HEK293 (cell line): ENCODE measurements at regions not wholly inside any gene's neighbourhood (a gene's known extent, or its start where the extent isn't known, plus 50 kb on each side); places are given as distances from the start of the nearest gene placed in this dataset.

Source experiments
- CTCF ChIA-PET: fragments of 350-600 bp; formaldehyde crosslinking; extraction: SDS; loops from one replicate; lab custom pipeline; 2021; ENCODE audit warnings: antibody characterized with exemption; lab: Yijun Ruan, JAX
- POLR2A ChIA-PET: fragments of 300-600 bp; formaldehyde crosslinking; extraction: SDS; loops from one replicate; lab custom pipeline; 2020; ENCODE audit warnings: antibody characterized with exemption, inconsistent platforms; lab: Yijun Ruan, JAX
- H3K27ac ChIP-seq: fragments of 200-500 bp; sonication (Bioruptor generic); 2 replicates; pipeline ENCODE4 v1.5.1; 2014; ENCODE audit warnings: low read depth, low read length, control low read depth, inconsistent platforms; ENCODE audit errors: extremely low read depth
- H3K36me3 ChIP-seq, 2 experiments: fragments of 200-500 bp in 1 of 2; sonication (Bioruptor generic) in 1 of 2; 1 replicate in 1 of 2; 2 replicates in 1 of 2; pipeline ENCODE4 v1.5.1; 2014 to 2017; ENCODE audit warnings: inconsistent platforms in 2 of 2, low read length in 2 of 2; ENCODE audit not compliant: control insufficient read depth in 2 of 2, insufficient read depth in 1 of 2
- H3K4me1 ChIP-seq: fragments of 200-500 bp; sonication (Bioruptor generic); 2 replicates; pipeline ENCODE4 v1.5.1; 2014; ENCODE audit warnings: mild to moderate bottlenecking, low read length, inconsistent platforms; ENCODE audit not compliant: control insufficient read depth, insufficient read depth
- H3K4me3 ChIP-seq: 2 replicates; pipeline ENCODE4 v1.5.1; 2011; ENCODE audit warnings: low read depth, mild to moderate bottlenecking, control low read depth, low read length, moderate library complexity
- H3K9me3 ChIP-seq: fragments of 200-500 bp; sonication (Bioruptor generic); 2 replicates; pipeline ENCODE4 v1.5.1; 2014; ENCODE audit warnings: low read depth, low read length, inconsistent platforms; ENCODE audit not compliant: control insufficient read depth, insufficient read depth
- ZNF121 ChIP-seq: fragments of 450-650 bp; formaldehyde crosslinking; IDR thresholded peaks from 2 replicates; pipeline ENCODE4 v1.5.1; 2016; ENCODE audit warnings: missing biosample characterization, missing genetic modification characterization
- ZNF138 ChIP-seq: fragments of 450-650 bp; formaldehyde crosslinking; IDR thresholded peaks from 2 replicates; pipeline ENCODE4 v1.5.1; 2016; ENCODE audit warnings: missing biosample characterization, missing genetic modification characterization, borderline replicate concordance
- ZNF140 ChIP-seq: fragments of 450-650 bp; formaldehyde crosslinking; IDR thresholded peaks from 2 replicates; pipeline ENCODE4 v1.5.1; 2016; ENCODE audit warnings: missing biosample characterization, missing genetic modification characterization
- ZNF211 ChIP-seq: fragments of 450-650 bp; formaldehyde crosslinking; IDR thresholded peaks from 2 replicates; pipeline ENCODE4 v1.5.1; 2016; ENCODE audit warnings: low read depth, missing biosample characterization, missing genetic modification characterization
- ZNF221 ChIP-seq: fragments of 450-650 bp; formaldehyde crosslinking; IDR thresholded peaks from 2 replicates; pipeline ENCODE4 v1.5.1; 2017; ENCODE audit warnings: missing biosample characterization, missing genetic modification characterization, borderline replicate concordance
- ZNF266 ChIP-seq: fragments of 450-650 bp; formaldehyde crosslinking; IDR thresholded peaks from 2 replicates; pipeline ENCODE4 v1.5.1; 2016; ENCODE audit warnings: missing biosample characterization, missing genetic modification characterization, low read depth
- ZNF354C ChIP-seq: fragments of 450-650 bp; formaldehyde crosslinking; IDR thresholded peaks from 2 replicates; pipeline ENCODE4 v1.5.1; 2016; ENCODE audit warnings: missing biosample characterization, missing genetic modification characterization, low read depth, borderline replicate concordance
- ZNF529 ChIP-seq: fragments of 450-650 bp; formaldehyde crosslinking; IDR thresholded peaks from 2 replicates; pipeline ENCODE4 v1.5.1; 2017; ENCODE audit warnings: missing genetic modification characterization, missing biosample characterization; ENCODE audit not compliant: insufficient replicate concordance
- ZNF747 ChIP-seq: fragments of 450-650 bp; formaldehyde crosslinking; IDR thresholded peaks from 2 replicates; pipeline ENCODE4 v1.5.1; 2016; ENCODE audit warnings: missing biosample characterization, missing genetic modification characterization
- ZNF776 ChIP-seq: fragments of 450-650 bp; formaldehyde crosslinking; IDR thresholded peaks from 2 replicates; pipeline ENCODE4 v1.5.0; 2017; ENCODE audit warnings: missing biosample characterization, missing genetic modification characterization, borderline replicate concordance
- ZSCAN23 ChIP-seq: fragments of 450-650 bp; formaldehyde crosslinking; IDR thresholded peaks from 2 replicates; pipeline ENCODE4 v1.5.1; 2016; ENCODE audit warnings: missing biosample characterization, missing genetic modification characterization
- TF ChIP-seq, protein P1 (sequence below): fragments of 450-650 bp; IDR thresholded peaks from 2 replicates; pipeline ENCODE4 v1.5.1; 2018; ENCODE audit warnings: missing biosample characterization, missing genetic modification characterization
- TF ChIP-seq, protein P2 (sequence below): fragments of 450-650 bp; formaldehyde crosslinking; IDR thresholded peaks from 2 replicates; pipeline ENCODE4 v1.5.1; 2016; ENCODE audit warnings: missing biosample characterization, missing genetic modification characterization
- TF ChIP-seq, protein P3 (sequence below): fragments of 450-650 bp; formaldehyde crosslinking; IDR thresholded peaks from 2 replicates; pipeline ENCODE4 v1.5.1; 2017; ENCODE audit warnings: missing biosample characterization, missing genetic modification characterization
- TF ChIP-seq, protein P4 (sequence below): fragments of 450-650 bp; formaldehyde crosslinking; IDR thresholded peaks from 2 replicates; pipeline ENCODE4 v1.5.1; 2016; ENCODE audit warnings: missing biosample characterization, missing genetic modification characterization, low read depth
- TF ChIP-seq, protein P5 (sequence below): fragments of 450-650 bp; formaldehyde crosslinking; IDR thresholded peaks from 2 replicates; pipeline ENCODE4 v1.5.1; 2016; ENCODE audit warnings: missing biosample characterization, missing genetic modification characterization
- TF ChIP-seq, protein P6 (sequence below): fragments of 450-650 bp; formaldehyde crosslinking; IDR thresholded peaks from 2 replicates; pipeline ENCODE4 v1.5.1; 2016; ENCODE audit warnings: missing biosample characterization, missing genetic modification characterization

DNA sequence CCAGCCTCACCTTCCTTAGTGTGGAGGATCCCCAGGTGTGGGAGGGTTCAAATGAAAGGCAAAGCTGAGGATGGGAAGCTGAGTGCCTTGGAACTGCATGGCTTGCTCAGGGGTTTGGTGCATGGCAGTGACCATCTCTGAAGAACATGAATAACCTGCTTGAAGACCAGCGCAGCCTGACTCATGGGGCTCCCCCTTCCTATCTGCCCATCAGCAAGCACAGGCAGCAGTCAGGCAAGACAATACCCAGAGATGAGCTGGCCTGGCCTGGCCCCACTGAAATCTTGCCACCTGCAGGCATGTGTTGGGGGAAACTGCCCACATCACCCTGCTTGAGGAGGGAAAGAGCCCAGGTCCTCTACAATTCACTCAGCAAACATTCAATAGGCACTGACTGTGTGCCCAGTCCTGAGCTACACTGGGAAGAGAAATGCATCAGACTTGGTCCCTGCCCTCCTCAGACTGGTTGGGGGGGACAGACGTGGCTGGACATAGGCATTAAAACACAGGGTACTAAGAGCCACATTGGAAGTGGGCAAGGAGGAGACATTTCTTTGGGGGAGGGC is 105.0 kb upstream of the ALDH1B1 start (continued):
- TF ChIP-seq, protein P1, sequence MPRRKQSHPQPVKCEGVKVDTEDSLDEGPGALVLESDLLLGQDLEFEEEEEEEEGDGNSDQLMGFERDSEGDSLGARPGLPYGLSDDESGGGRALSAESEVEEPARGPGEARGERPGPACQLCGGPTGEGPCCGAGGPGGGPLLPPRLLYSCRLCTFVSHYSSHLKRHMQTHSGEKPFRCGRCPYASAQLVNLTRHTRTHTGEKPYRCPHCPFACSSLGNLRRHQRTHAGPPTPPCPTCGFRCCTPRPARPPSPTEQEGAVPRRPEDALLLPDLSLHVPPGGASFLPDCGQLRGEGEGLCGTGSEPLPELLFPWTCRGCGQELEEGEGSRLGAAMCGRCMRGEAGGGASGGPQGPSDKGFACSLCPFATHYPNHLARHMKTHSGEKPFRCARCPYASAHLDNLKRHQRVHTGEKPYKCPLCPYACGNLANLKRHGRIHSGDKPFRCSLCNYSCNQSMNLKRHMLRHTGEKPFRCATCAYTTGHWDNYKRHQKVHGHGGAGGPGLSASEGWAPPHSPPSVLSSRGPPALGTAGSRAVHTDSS = no peak
- TF ChIP-seq, all 188 proteins: peak for 0

DNA sequence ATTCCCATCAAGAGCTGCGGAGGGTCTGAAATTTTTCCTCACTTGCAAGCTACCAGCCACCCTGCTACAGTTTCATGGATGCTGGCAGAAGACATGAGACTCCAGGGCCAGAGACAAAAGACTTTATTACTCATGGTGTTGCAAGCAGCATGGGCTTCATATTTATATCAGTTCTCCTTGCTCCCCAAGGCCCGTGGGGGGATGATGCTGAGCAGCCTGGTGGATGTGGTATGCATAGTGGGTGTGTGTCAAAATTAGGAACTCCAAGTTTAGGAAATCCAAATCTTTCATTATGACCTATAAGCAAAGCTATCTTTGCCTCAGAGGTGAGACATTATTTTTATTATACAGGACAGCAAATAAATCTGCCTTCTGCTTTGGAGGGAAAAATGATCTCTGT is 105.7 kb upstream of the ALDH1B1 start:
- ChIA-PET CTCF (interaction anchor here (0.5 kb wide), 1 partner anchor 87 kb away, joined by 3 read pairs; no protein-coding TSS in a partner anchor), POLR2A (no interaction called here)

DNA sequence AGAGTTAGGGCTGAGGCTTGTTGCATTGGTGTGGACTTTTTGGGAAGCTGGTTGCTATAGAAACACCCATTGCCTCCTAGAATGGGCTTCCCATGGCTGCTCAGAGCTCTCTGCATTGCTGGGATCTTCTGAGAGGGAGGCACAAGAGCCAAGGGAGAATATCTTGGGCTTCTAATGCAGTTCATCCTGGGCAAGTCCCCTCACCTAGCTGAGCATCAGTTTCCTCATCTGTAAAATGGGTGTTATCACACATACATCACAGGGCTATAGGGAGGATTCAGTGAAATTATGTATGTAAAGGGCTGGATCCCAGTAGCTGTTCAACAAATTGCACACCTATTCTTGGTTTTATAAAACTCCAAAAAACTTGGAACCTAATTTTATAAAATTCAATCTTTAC is 106.1 kb upstream of the ALDH1B1 start:
- TF ChIP-seq ZNF211 (tag by site-specific recombination) (no peak), ZNF354C (tag by site-specific recombination) (no peak)
- TF ChIP-seq, protein P2, sequence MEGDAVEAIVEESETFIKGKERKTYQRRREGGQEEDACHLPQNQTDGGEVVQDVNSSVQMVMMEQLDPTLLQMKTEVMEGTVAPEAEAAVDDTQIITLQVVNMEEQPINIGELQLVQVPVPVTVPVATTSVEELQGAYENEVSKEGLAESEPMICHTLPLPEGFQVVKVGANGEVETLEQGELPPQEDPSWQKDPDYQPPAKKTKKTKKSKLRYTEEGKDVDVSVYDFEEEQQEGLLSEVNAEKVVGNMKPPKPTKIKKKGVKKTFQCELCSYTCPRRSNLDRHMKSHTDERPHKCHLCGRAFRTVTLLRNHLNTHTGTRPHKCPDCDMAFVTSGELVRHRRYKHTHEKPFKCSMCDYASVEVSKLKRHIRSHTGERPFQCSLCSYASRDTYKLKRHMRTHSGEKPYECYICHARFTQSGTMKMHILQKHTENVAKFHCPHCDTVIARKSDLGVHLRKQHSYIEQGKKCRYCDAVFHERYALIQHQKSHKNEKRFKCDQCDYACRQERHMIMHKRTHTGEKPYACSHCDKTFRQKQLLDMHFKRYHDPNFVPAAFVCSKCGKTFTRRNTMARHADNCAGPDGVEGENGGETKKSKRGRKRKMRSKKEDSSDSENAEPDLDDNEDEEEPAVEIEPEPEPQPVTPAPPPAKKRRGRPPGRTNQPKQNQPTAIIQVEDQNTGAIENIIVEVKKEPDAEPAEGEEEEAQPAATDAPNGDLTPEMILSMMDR (tag by site-specific recombination) = no peak
- CTCF ChIA-PET = interaction anchor here (0.5 kb wide), 1 partner anchor 87 kb away, joined by 3 read pairs; no protein-coding TSS in a partner anchor
- no peak overlapping the region for H3K4me3 ChIP-seq
- H3K27ac ChIP-seq = no peak overlapping the region
- no peaks in the 10 kb centered on the region for H3K36me3 ChIP-seq
- no peaks in the 10 kb centered on the region for H3K4me1 ChIP-seq
- H3K9me3 ChIP-seq = no peaks in the 10 kb centered on the region
- POLR2A ChIA-PET = no interaction called here

More for the DNA sequence above, 105.7 kb upstream of the ALDH1B1 start:
- Histone ChIP-seq H3K4me3 (no peak overlapping the region), H3K27ac (no peak overlapping the region), H3K36me3 (no peaks in the 10 kb centered on the region), H3K4me1 (no peaks in the 10 kb centered on the region), H3K9me3 (no peaks in the 10 kb centered on the region)
- no peak for TF ChIP-seq ZSCAN23
- no peak for TF ChIP-seq ZNF266 (tag by site-specific recombination)
- TF ChIP-seq, protein P3, sequence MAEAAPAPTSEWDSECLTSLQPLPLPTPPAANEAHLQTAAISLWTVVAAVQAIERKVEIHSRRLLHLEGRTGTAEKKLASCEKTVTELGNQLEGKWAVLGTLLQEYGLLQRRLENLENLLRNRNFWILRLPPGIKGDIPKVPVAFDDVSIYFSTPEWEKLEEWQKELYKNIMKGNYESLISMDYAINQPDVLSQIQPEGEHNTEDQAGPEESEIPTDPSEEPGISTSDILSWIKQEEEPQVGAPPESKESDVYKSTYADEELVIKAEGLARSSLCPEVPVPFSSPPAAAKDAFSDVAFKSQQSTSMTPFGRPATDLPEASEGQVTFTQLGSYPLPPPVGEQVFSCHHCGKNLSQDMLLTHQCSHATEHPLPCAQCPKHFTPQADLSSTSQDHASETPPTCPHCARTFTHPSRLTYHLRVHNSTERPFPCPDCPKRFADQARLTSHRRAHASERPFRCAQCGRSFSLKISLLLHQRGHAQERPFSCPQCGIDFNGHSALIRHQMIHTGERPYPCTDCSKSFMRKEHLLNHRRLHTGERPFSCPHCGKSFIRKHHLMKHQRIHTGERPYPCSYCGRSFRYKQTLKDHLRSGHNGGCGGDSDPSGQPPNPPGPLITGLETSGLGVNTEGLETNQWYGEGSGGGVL (tag by site-specific recombination) = no peak
- no peak for TF ChIP-seq ZNF140 (tag by site-specific recombination)
- no peak for TF ChIP-seq ZNF221 (tag by site-specific recombination)
- no peak for TF ChIP-seq ZNF529 (tag by site-specific recombination)
- no peak for TF ChIP-seq ZNF776
- TF ChIP-seq ZNF747 = no peak
- TF ChIP-seq, protein P4, sequence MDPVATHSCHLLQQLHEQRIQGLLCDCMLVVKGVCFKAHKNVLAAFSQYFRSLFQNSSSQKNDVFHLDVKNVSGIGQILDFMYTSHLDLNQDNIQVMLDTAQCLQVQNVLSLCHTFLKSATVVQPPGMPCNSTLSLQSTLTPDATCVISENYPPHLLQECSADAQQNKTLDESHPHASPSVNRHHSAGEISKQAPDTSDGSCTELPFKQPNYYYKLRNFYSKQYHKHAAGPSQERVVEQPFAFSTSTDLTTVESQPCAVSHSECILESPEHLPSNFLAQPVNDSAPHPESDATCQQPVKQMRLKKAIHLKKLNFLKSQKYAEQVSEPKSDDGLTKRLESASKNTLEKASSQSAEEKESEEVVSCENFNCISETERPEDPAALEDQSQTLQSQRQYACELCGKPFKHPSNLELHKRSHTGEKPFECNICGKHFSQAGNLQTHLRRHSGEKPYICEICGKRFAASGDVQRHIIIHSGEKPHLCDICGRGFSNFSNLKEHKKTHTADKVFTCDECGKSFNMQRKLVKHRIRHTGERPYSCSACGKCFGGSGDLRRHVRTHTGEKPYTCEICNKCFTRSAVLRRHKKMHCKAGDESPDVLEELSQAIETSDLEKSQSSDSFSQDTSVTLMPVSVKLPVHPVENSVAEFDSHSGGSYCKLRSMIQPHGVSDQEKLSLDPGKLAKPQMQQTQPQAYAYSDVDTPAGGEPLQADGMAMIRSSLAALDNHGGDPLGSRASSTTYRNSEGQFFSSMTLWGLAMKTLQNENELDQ (tag by site-specific recombination) = no peak
- no peak for TF ChIP-seq ZNF138 (tag by site-specific recombination)
- no peak for TF ChIP-seq ZNF121 (tag by site-specific recombination)
- TF ChIP-seq, protein P5, sequence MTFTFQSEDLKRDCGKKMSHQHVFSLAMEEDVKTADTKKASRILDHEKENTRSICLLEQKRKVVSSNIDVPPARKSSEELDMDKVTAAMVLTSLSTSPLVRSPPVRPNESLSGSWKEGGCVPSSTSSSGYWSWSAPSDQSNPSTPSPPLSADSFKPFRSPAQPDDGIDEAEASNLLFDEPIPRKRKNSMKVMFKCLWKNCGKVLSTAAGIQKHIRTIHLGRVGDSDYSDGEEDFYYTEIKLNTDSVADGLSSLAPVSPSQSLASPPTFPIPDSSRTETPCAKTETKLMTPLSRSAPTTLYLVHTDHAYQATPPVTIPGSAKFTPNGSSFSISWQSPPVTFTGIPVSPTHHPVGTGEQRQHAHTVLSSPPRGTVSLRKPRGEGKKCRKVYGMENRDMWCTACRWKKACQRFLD (tag by site-specific recombination) = no peak
- TF ChIP-seq, protein P6, sequence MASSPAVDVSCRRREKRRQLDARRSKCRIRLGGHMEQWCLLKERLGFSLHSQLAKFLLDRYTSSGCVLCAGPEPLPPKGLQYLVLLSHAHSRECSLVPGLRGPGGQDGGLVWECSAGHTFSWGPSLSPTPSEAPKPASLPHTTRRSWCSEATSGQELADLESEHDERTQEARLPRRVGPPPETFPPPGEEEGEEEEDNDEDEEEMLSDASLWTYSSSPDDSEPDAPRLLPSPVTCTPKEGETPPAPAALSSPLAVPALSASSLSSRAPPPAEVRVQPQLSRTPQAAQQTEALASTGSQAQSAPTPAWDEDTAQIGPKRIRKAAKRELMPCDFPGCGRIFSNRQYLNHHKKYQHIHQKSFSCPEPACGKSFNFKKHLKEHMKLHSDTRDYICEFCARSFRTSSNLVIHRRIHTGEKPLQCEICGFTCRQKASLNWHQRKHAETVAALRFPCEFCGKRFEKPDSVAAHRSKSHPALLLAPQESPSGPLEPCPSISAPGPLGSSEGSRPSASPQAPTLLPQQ (tag by site-specific recombination) = no peak
